Upper lobe of left lung (tissue), 6 donors: ENCODE measurements at regions not wholly inside any gene's neighbourhood (a gene's known extent, or its start where the extent isn't known, plus 50 kb on each side); places are given as distances from the start of the nearest gene placed in this dataset.

ENCODE experiments used
- ATAC-seq, 2 donors: fragments of 200-7000 bp; cut with Tn5 transposase; one replicate each; pipeline ENCODE4 v1.9.1; 2022; ENCODE audit warnings: mild to moderate bottlenecking in 2 of 2, moderate library complexity in 2 of 2; ENCODE audit not compliant: low FRiP score in 2 of 2
- DNase-seq, 2 donors: peaks; one replicate each; pipeline ENCODE4 v3.0.0-alpha.2; 2019 to 2020
- H3K27ac ChIP-seq, 4 donors: fragments of 200-600 bp; sonication (generic); one replicate each; pipeline ENCODE4 v1.5.1; 2016 to 2019
- H3K27me3 ChIP-seq, 4 donors: fragments of 200-600 bp; sonication (generic); one replicate each; pipeline ENCODE4 v1.5.1; 2017 to 2019
- H3K36me3 ChIP-seq, 4 donors: fragments of 200-600 bp; sonication (generic); one replicate each; pipeline ENCODE4 v1.5.1; 2016 to 2019
- H3K4me1 ChIP-seq, 4 donors: fragments of 200-600 bp; sonication (generic); one replicate each; pipeline ENCODE4 v1.5.1; 2018 to 2019
- H3K4me3 ChIP-seq, 4 donors: fragments of 200-600 bp; sonication (generic); one replicate each; pipeline ENCODE4 v1.5.1; 2017 to 2019; ENCODE audit warnings: mild to moderate bottlenecking in 2 of 4, moderate library complexity in 1 of 4
- H3K9me3 ChIP-seq, 4 donors: fragments of 200-600 bp; sonication (generic); one replicate each; pipeline ENCODE4 v1.5.1; 2018 to 2019
- CTCF ChIP-seq, 6 experiments: fragments of 450-650 bp in 4 of 6; fragments of 200-600 bp in 2 of 6; sonication (generic) in 2 of 6; IDR thresholded peaks; one replicate each; pipeline ENCODE4 v1.5.1; 2016 to 2019; ENCODE audit warnings: antibody characterized with exemption in 6 of 6
- EP300 ChIP-seq, 4 donors: sonication (generic); formaldehyde crosslinking; IDR thresholded peaks; one replicate each; pipeline ENCODE4 v1.5.1; 2017; ENCODE audit warnings: antibody characterized with exemption in 4 of 4, control low read depth in 2 of 4
- POLR2A ChIP-seq, 4 donors: fragments of 450-650 bp; IDR thresholded peaks; one replicate each; pipeline ENCODE4 v1.5.1; 2016 to 2017; ENCODE audit warnings: antibody characterized with exemption in 4 of 4, mild to moderate bottlenecking in 2 of 4
- POLR2AphosphoS5 ChIP-seq, 2 donors: sonication (generic); formaldehyde crosslinking; IDR thresholded peaks; one replicate each; pipeline ENCODE4 v1.5.1; 2017; ENCODE audit warnings: antibody characterized with exemption in 2 of 2
- WGBS, 2 donors: methylation state at CpG; one replicate each; pipeline ENCODE4 v1.1.5; 2017 to 2018; 5-methylcytosine and 5-hydroxymethylcytosine counted together
- donor health status: DM: no; HTN: no; CAD: no; lungs with moderate emphysema.
- donor health status: DM: no; HTN: yes; CAD: no; lungs with severe emphysema.

DNA sequence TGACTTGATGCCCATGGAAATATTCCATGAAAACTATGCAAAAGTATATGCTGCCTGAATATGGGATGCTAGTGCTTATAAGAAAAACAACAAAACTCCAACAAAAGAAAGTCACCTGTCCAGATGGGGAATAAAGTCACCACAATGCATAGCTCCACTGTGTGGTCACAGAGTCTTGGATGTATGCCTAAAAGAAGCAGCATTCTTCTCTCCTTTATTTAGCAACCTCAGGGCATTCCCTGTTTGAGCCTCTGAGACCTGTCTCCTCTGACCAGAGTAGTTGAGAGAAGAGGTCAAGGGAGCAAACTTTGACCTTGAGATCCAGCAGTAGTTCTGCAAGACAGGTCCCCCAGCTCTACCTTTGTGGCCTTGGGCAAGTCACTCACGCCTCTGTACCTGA, 287.5 kb downstream of the MED10 start:
- no peak overlapping the region for H3K27ac ChIP-seq
- H3K27me3 ChIP-seq: no peaks in the 10 kb centered on the region
- no peaks in the 10 kb centered on the region for H3K9me3 ChIP-seq
- H3K4me3 ChIP-seq: no peak overlapping the region
- TF ChIP-seq CTCF (IDR thresholded peaks at IDR 0.05) (no peak), EP300 (IDR thresholded peaks at IDR 0.05) (no peak), POLR2A (IDR thresholded peaks at IDR 0.05) (no peak), POLR2AphosphoS5 (IDR thresholded peaks at IDR 0.05) (no peak)
- no peak for DNase-seq
- H3K36me3 ChIP-seq: no peaks in the 10 kb centered on the region
- no peak for ATAC-seq
- 89% methylated on average over 1 of the region's 1 CpG; no CpG with 5 or more reads in 1 of the 2 donors for WGBS, 2 donors
- no peaks in the 10 kb centered on the region for H3K4me1 ChIP-seq

- TF ChIP-seq CTCF (IDR thresholded peaks at IDR 0.05) (no peak), POLR2AphosphoS5 (IDR thresholded peaks at IDR 0.05) (no peak), POLR2A (IDR thresholded peaks at IDR 0.05) (no peak), EP300 (IDR thresholded peaks at IDR 0.05) (no peak)
These were observed 288.2 kb downstream of the MED10 start for GRCh38 chr5:6090079-6090654.

GRCh38 chr5:6088706-6089105, 289.6 kb downstream of the MED10 start:
- no peak overlapping the region for H3K27ac ChIP-seq
- ATAC-seq: no peak
- TF ChIP-seq POLR2AphosphoS5 (IDR thresholded peaks at IDR 0.05) (no peak), POLR2A (IDR thresholded peaks at IDR 0.05) (no peak), CTCF (IDR thresholded peaks at IDR 0.05) (no peak), EP300 (IDR thresholded peaks at IDR 0.05) (no peak)
- no peaks in the 10 kb centered on the region for H3K36me3 ChIP-seq
- WGBS, 2 donors: 86 to 93% methylated on average over 2 of the region's 2 CpGs
- H3K9me3 ChIP-seq: no peaks in the 10 kb centered on the region
- no peak for DNase-seq
- no peaks in the 10 kb centered on the region for H3K27me3 ChIP-seq
- no peak overlapping the region for H3K4me3 ChIP-seq
- H3K4me1 ChIP-seq: no peaks in the 10 kb centered on the region

More at GRCh38 chr5:6090079-6090654, 288.2 kb downstream of the MED10 start:
- DNase-seq (no peak), ATAC-seq (no peak)
- WGBS, 2 donors: 68 to 76% methylated on average over 5 to 6 of the region's 6 CpGs
- no peak overlapping the region for H3K4me3 ChIP-seq
- no peaks in the 10 kb centered on the region for H3K36me3 ChIP-seq
- no peaks in the 10 kb centered on the region for H3K9me3 ChIP-seq
- H3K27ac ChIP-seq: no peak overlapping the region
- no peaks in the 10 kb centered on the region for H3K27me3 ChIP-seq
- H3K4me1 ChIP-seq: no peaks in the 10 kb centered on the region

GRCh38 chr5:6087576-6087975, 290.8 kb downstream of the MED10 start:
- H3K27ac ChIP-seq: no peak overlapping the region
- no peaks in the 10 kb centered on the region for H3K36me3 ChIP-seq
- H3K9me3 ChIP-seq: no peaks in the 10 kb centered on the region
- WGBS, 2 donors: 92 to 97% methylated on average over 8 to 12 of the region's 12 CpGs
- no peak overlapping the region for H3K4me3 ChIP-seq
- no peaks in the 10 kb centered on the region for H3K27me3 ChIP-seq
- DNase-seq (no peak), ATAC-seq (no peak)
- TF ChIP-seq CTCF (IDR thresholded peaks at IDR 0.05) (no peak), POLR2A (IDR thresholded peaks at IDR 0.05) (no peak), POLR2AphosphoS5 (IDR thresholded peaks at IDR 0.05) (no peak), EP300 (IDR thresholded peaks at IDR 0.05) (no peak)
- H3K4me1 ChIP-seq: no peaks in the 10 kb centered on the region

DNA sequence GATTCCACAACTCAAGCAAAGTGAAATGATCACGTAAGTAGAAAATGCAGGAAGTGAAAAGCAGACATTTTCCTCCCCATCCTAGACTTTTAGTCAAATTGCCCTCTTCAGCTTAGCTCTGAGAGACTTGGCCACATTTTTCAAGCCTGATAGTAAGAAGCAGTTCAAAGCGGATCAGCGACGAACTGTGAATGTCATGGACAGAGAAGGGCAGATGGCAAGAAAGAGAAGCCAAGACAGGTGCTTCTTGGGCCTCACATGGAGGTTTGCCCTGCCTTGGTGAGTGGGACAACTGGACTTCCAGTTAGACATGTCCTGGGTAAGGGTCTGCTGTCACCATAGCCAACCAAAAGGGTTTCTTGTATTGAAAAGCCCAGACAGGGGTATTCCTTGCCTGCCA, 291.5 kb downstream of the MED10 start:
- H3K4me1 ChIP-seq: no peaks in the 10 kb centered on the region
- no peaks in the 10 kb centered on the region for H3K36me3 ChIP-seq
- ATAC-seq (no peak), DNase-seq (no peak)
- TF ChIP-seq CTCF (IDR thresholded peaks at IDR 0.05): no peak
- TF ChIP-seq POLR2AphosphoS5 (IDR thresholded peaks at IDR 0.05): no peak
- no peak for TF ChIP-seq EP300 (IDR thresholded peaks at IDR 0.05)
- no peak for TF ChIP-seq POLR2A (IDR thresholded peaks at IDR 0.05)
- H3K4me3 ChIP-seq: no peak overlapping the region
- 93 to 96% methylated on average over 4 of the region's 4 CpGs for WGBS, 2 donors
- H3K27ac ChIP-seq: no peak overlapping the region
- H3K27me3 ChIP-seq: no peaks in the 10 kb centered on the region
- no peaks in the 10 kb centered on the region for H3K9me3 ChIP-seq
